ENCODE measurements at regions not wholly inside any gene's neighbourhood (a gene's known extent, or its start where the extent isn't known, plus 50 kb on each side); places are given as distances from the start of the nearest gene placed in this dataset.
"Not testable (repeated sequence)": the region's sequence is repeated elsewhere in the genome, so short reads cannot be mapped to it uniquely, and the experiment has no call there.

DNA sequence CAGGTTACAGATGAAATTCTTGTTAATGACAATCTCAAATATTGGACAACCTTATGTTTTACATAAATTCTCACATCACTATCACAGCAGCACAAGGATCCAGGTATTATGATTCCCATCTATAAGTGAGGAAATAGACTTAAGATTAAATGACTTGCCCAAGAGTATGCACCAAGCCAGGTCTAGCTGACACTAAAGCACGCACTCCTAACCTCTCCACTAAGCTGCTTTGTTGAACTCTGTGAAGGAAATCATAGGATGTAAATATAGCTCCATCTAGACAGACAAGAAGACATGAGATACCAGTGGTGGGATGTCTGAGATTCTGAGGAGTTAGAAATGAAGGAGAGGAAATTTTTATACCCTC is 87.9 kb downstream of the PHLDA1 start:
- no peak for DNase-seq

DNA sequence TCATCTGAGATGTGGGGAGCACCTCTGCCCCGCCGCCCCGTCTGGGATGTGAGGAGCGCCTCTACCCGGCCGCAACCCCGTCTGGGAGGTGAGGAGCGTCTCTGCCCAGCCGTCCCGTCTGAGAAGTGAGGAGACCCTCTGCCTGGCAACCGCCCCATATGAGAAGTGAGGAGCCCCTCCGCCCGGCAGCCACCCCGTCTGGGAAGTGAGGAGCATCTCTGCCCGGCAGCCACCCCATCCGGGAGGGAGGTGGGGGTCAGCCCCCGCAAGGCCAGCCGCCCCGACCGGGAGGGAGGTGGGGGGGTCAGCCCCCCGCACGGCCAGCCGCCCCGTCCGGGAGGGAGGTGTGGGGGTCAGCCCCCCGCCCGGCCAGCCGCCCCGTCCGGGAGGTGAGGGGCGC is 89.9 kb downstream of the PHLDA1 start:
- DNase-seq, result not testable (repeated sequence)

GRCh38 chr12:75939016-75939642 is 92.4 kb downstream of the PHLDA1 start:
- DNase-seq, result no peak

- DNase-seq, result peak; percentile 18 to 64
These were observed 93.4 kb downstream of the PHLDA1 start for GRCh38 chr12:75938189-75938588.

DNA sequence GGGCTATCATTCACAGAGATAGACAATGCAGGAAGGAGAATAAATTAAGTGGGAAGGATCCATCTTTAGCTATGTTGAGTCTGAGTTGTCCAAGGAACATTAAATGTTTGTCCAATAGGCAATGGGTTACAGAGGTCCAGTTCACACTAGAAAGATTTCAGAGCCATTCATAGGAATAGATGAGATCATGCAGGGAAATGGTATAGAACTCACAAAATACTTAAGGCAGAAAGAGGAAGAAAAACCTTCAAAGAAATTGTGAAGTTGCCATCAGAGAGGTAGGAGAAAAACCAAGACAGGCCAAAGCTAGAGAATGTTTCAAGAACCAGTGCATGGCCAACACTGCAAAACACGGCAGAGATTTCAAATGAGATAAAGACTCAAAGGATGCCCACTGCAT is 94.1 kb downstream of the PHLDA1 start:
- DNase-seq, result no peak

GRCh38 chr12:75936515-75937440 is 94.8 kb downstream of the PHLDA1 start:
- no peak for DNase-seq

- no peak for DNase-seq
These were observed 95.9 kb downstream of the PHLDA1 start for GRCh38 chr12:75935539-75936242.

DNA sequence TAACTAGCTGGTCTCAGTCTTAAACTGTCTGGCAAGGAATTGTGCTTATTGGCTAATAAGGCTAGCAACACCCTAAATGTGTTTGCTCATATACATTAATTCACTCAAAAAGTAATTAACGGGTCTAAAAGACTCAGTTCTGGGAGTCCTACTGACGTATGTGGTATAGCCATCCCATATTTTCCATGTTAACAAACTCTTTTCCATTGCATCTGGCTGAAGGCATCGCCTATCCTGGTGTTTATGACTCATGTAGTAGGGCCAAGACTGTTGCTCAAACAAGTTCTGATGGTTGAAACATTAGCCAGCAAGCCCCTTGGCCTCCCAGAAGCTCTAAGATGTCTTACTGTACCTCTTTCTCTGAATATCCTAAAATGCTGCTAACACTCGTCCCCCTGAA is 98.5 kb downstream of the PHLDA1 start:
- DNase-seq, result no peak

- DNase-seq, result no peak
These were observed 99.3 kb downstream of the PHLDA1 start for GRCh38 chr12:75932241-75932640.

- DNase-seq, result no peak
These were observed 107.5 kb downstream of the PHLDA1 start for GRCh38 chr12:75923964-75924666.

DNA sequence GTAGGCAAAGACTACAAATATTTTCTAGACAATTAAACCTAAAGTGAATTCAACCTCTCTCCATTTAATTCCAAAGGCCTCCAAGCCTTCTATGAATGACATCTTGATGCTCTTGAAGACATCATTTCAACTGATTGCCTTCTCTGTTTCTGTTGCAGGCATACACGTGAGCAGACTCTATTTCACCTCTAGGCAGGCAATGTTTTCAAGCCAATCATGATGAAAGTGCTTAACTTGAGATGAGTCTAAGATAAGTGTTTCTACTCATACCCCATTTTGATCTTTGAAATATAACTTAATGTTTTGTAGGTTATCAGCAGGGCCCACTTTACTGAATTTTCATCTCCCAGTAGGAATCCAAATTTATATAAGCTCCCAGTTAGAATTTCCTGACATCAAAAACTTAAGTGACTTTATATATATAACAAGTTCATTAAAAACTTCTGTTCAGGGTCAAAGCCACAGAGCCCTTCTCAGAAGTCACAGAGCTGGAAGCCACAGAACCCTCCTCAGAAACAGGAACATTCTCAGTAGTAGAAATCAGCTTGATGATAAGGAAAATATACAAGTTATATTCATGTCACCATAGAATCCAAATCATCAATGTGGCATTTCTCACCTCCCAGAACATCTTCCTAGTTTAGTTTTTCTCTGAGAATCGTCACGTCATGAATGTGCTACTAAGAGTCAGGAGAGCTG is 108.5 kb downstream of the PHLDA1 start:
- DNase-seq, result no peak

DNA sequence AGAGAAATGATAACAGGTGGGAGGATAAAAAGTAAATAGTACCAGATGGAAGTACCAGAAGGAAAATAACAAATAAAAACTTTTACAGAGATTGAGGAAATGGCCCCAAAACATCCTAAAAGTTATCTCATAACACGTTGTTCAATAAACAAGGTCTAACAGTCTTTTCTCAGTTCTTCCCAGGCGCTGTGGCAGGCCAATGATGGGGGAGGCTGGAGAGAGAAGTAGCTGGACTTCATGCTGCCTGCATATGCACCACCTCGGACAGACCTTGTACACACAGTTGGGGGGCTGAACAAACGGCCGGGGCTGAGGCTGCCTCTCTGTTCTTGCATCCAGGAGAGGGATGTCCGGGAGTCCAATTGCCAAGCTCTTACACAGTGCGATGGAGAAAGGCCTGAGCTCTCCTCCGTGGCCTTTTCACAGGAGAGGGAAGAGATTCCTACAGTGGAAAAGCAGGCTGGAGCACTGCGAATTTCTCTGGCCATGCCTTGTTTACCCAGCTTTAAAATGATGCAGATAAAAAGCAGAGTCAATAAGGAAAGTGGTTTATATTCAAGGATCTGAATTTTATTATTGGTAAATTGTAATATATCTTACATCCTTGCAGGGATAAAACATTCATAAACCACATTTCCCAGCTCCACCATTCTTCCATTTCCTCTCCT is 109.8 kb downstream of the PHLDA1 start:
- DNase-seq, result no peak

DNA sequence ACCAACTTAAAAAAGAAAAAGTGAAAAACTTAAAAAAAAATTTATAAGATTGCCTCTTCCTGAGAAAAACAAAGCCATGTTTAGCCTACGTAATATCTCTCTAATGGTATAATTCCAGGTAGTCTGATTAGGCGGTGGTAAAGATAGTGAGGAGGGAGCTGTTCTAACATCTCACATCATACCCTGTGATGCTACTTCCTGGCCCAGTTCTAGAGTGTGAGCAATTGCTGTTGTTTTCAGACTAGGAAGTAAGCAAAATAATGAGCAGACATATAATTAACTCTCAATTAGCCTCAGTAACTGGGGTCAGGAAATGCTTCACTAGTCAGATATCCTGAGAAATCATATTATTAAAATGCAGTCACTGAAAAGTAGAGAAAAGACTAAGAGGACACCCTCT is 113.9 kb downstream of the PHLDA1 start:
- no peak for DNase-seq

- no peak for DNase-seq
These were observed 114.5 kb downstream of the PHLDA1 start for GRCh38 chr12:75917083-75917482.

- DNase-seq, result no peak
These were observed 117.8 kb downstream of the PHLDA1 start for GRCh38 chr12:75913502-75914351.

DNA sequence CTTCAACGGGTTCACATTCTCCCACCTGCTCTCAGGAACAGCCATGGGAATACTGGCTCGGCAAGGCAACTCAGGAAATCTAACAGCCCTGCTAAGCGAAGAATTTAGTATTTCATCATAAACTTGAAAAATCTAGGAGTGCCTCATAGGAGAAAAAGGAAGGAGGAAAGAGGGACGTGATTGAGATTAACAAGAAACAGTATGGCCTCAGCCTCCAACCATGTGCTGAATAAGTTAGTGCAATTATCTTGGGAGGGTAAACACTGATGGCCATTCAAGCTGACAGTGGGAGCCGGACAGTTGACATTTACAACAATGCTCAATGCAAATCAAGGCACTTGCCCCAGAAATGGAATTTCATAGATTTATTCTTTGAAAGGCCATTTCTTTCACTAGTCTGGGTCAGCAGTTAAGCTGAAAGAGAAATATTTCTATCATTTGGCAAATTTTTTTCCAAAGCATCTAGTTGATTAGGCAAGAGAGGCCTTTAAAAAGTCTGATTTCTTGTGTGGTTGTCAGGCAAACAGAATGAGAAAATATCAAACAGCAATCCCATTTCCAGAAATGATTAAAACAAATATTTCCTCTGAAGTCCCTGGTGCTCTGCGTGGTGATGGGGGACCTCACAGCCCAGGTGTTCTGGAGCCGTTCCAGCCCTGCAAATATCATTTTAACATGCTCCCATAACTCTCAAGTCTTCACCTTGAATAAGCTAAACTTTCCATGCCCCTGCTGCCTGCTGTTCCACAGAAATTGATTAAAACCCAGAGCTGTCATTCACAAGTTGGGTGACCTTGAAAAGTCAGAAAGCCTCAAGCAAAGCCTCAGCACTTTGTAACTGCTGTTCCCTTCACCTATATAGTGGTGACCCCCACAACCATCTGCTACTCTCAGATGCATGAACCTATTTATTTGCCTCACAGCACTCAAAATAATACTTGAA is 121.6 kb downstream of the PHLDA1 start:
- no peak for DNase-seq

GRCh38 chr12:75908961-75909605 is 122.5 kb downstream of the PHLDA1 start:
- no peak for DNase-seq

DNA sequence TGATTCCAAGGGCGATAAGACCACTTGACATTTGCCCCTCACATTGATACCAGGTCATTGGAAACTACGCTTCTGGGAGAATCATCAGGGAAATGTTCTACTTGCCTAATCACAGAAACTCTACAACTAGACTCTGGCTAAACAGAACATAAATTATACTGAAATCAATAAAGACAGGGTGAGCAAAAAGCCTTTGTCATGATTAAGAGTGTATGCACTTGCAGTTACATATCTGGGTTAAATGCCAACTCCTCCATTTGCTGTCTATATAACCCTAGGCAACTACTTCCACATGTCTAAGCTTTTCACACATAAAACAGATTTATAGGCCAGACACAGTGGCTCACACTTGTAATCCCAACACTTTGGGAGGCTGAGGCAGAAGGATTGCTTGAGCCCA is 125.7 kb downstream of the PHLDA1 start:
- DNase-seq, result no peak

GRCh38 chr12:75900781-75901254 is 130.8 kb downstream of the PHLDA1 start:
- no peak for DNase-seq

Measured in NCI-H524 (cell line).